NT2/D1 (cell line): ENCODE measurements at regions not wholly inside any gene's neighbourhood (a gene's known extent, or its start where the extent isn't known, plus 50 kb on each side); places are given as distances from the start of the nearest gene placed in this dataset.

Experiments used
- DNase-seq: peaks from one replicate; pipeline ENCODE4 v3.0.0-alpha.2; 2011; ENCODE audit warnings: low read depth, low spot score
- H3K27me3 ChIP-seq: 2 replicates; pipeline ENCODE4 v1.6.0; 2011; ENCODE audit warnings: mild to moderate bottlenecking; ENCODE audit not compliant: insufficient read length, insufficient read depth
- H3K36me3 ChIP-seq: 2 replicates; pipeline ENCODE4 v1.6.1; 2011; ENCODE audit warnings: mild to moderate bottlenecking, low read length, mixed read lengths; ENCODE audit not compliant: insufficient read depth, insufficient read length
- H3K4me1 ChIP-seq: 2 replicates; pipeline ENCODE4 v1.5.1; 2011; ENCODE audit not compliant: insufficient read depth, insufficient read length
- H3K4me3 ChIP-seq: 2 replicates; pipeline ENCODE4 v1.5.1; 2011; ENCODE audit warnings: low read depth; ENCODE audit not compliant: insufficient read length
- H3K9ac ChIP-seq: 2 replicates; pipeline ENCODE4 v1.6.0; 2011; ENCODE audit warnings: low read depth; ENCODE audit not compliant: insufficient read length
- H3K9me3 ChIP-seq: 2 replicates; pipeline ENCODE4 v1.5.1; 2011; ENCODE audit warnings: mild to moderate bottlenecking, low read length; ENCODE audit not compliant: insufficient read depth
- SUZ12 ChIP-seq: IDR thresholded peaks from 2 replicates; pipeline ENCODE4 v1.6.1; 2011; ENCODE audit not compliant: insufficient read length, insufficient read depth; ENCODE audit errors: extremely low read depth
- YY1 ChIP-seq: IDR thresholded peaks from 2 replicates; pipeline ENCODE4 v1.6.1; 2011; ENCODE audit not compliant: insufficient read length, insufficient read depth
- ZNF274 ChIP-seq: IDR thresholded peaks from 2 replicates; pipeline ENCODE4 v1.6.1; 2011; ENCODE audit warnings: mild to moderate bottlenecking, low read depth, low read length

GRCh38 chr6:117028256-117028655, 151.2 kb downstream of the RFX6 start:
- Histone ChIP-seq H3K4me3 (no peak overlapping the region), H3K4me1 (no peaks in the 10 kb centered on the region), H3K9ac (no peak overlapping the region), H3K9me3 (no peaks in the 10 kb centered on the region), H3K36me3 (no peaks in the 10 kb centered on the region), H3K27me3 (no peaks in the 10 kb centered on the region)
- no peak for DNase-seq
- TF ChIP-seq YY1 (no peak), SUZ12 (no peak), ZNF274 (no peak)

- H3K36me3 ChIP-seq = no peaks in the 10 kb centered on the region
- H3K4me1 ChIP-seq = no peaks in the 10 kb centered on the region
- TF ChIP-seq ZNF274 (no peak), YY1 (no peak), SUZ12 (no peak)
- no peak for DNase-seq
- no peaks in the 10 kb centered on the region for H3K27me3 ChIP-seq
- H3K4me3 ChIP-seq = no peak overlapping the region
- no peak overlapping the region for H3K9ac ChIP-seq
- H3K9me3 ChIP-seq = no peaks in the 10 kb centered on the region
Measured at GRCh38 chr6:117034547-117034946, 157.5 kb downstream of the RFX6 start.

- Histone ChIP-seq H3K4me1 (no peaks in the 10 kb centered on the region), H3K27me3 (no peaks in the 10 kb centered on the region), H3K9me3 (no peaks in the 10 kb centered on the region), H3K4me3 (no peak overlapping the region), H3K36me3 (no peaks in the 10 kb centered on the region), H3K9ac (no peak overlapping the region)
- no peak for DNase-seq
- TF ChIP-seq SUZ12 (no peak), ZNF274 (no peak), YY1 (no peak)
Measured at GRCh38 chr6:117034971-117035370, 157.9 kb downstream of the RFX6 start.

GRCh38 chr6:117050301-117050700, 173.3 kb downstream of the RFX6 start:
- Histone ChIP-seq H3K27me3 (no peaks in the 10 kb centered on the region), H3K4me1 (no peaks in the 10 kb centered on the region), H3K36me3 (no peaks in the 10 kb centered on the region), H3K9ac (no peak overlapping the region), H3K9me3 (no peaks in the 10 kb centered on the region; the same call in 1 of the 2 replicates), H3K4me3 (no peak overlapping the region)
- DNase-seq = no peak
- TF ChIP-seq SUZ12 = no peak
- TF ChIP-seq ZNF274 = no peak
- TF ChIP-seq YY1 = no peak

GRCh38 chr6:117072134-117072533, 193.2 kb upstream of the VGLL2 start:
- no peak for TF ChIP-seq ZNF274
- TF ChIP-seq SUZ12 = no peak
- Histone ChIP-seq H3K4me3 (no peak overlapping the region), H3K36me3 (no peaks in the 10 kb centered on the region), H3K27me3 (no peaks in the 10 kb centered on the region), H3K9me3 (no peaks in the 10 kb centered on the region), H3K4me1 (no peaks in the 10 kb centered on the region), H3K9ac (no peak overlapping the region)
- no peak for DNase-seq

GRCh38 chr6:117072781-117073180, 192.6 kb upstream of the VGLL2 start:
- no peak overlapping the region for H3K9ac ChIP-seq
- no peak overlapping the region for H3K4me3 ChIP-seq
- H3K4me1 ChIP-seq = no peaks in the 10 kb centered on the region
- no peaks in the 10 kb centered on the region for H3K27me3 ChIP-seq
- TF ChIP-seq YY1 (no peak), SUZ12 (no peak)
- peak; percentile 36 for DNase-seq
- no peaks in the 10 kb centered on the region for H3K36me3 ChIP-seq
- no peaks in the 10 kb centered on the region for H3K9me3 ChIP-seq

- Histone ChIP-seq H3K9ac (no peak overlapping the region), H3K9me3 (no peaks in the 10 kb centered on the region), H3K27me3 (no peaks in the 10 kb centered on the region), H3K36me3 (no peaks in the 10 kb centered on the region), H3K4me3 (no peak overlapping the region), H3K4me1 (no peaks in the 10 kb centered on the region)
- TF ChIP-seq ZNF274 = no peak
- TF ChIP-seq YY1 = no peak
- TF ChIP-seq SUZ12 = no peak
- no peak for DNase-seq
Measured at GRCh38 chr6:117074672-117075071, 190.7 kb upstream of the VGLL2 start.

- TF ChIP-seq SUZ12 (no peak), YY1 (no peak), ZNF274 (no peak)
Measured at GRCh38 chr6:117075218-117075617, 190.1 kb upstream of the VGLL2 start.

More at GRCh38 chr6:117075218-117075617, 190.1 kb upstream of the VGLL2 start:
- no peaks in the 10 kb centered on the region for H3K4me1 ChIP-seq
- H3K9ac ChIP-seq = no peak overlapping the region
- H3K4me3 ChIP-seq = no peak overlapping the region
- no peaks in the 10 kb centered on the region for H3K27me3 ChIP-seq
- no peak for DNase-seq
- no peaks in the 10 kb centered on the region for H3K9me3 ChIP-seq
- no peaks in the 10 kb centered on the region for H3K36me3 ChIP-seq
